WERI-Rb-1 (cell line): ENCODE measurements at regions not wholly inside any gene's neighbourhood (a gene's known extent, or its start where the extent isn't known, plus 50 kb on each side); places are given as distances from the start of the nearest gene placed in this dataset.

Source experiments
- DNase-seq: peaks from one replicate; pipeline ENCODE4 v3.0.0-alpha.2; 2020
- H3K27ac ChIP-seq: fragments of 250-450 bp; sonication (Bioruptor Pico); 2 replicates; pipeline ENCODE4 v1.5.1; 2020; ENCODE audit warnings: mild to moderate bottlenecking, moderate library complexity
- H3K27me3 ChIP-seq: fragments of 250-450 bp; sonication (Bioruptor Pico); 2 replicates; pipeline ENCODE4 v1.5.1; 2021; ENCODE audit warnings: mild to moderate bottlenecking, low read depth, moderate library complexity; ENCODE audit not compliant: insufficient read depth, severe bottlenecking
- H3K36me3 ChIP-seq: fragments of 250-450 bp; sonication (Bioruptor Pico); 2 replicates; pipeline ENCODE4 v1.5.1; 2020; ENCODE audit warnings: mild to moderate bottlenecking, moderate library complexity
- H3K4me3 ChIP-seq: 2 replicates; pipeline ENCODE4 v1.5.1; 2011; ENCODE audit warnings: low read depth, mild to moderate bottlenecking, control low read depth, low read length
- H3K9me3 ChIP-seq: fragments of 250-450 bp; sonication (Bioruptor Pico); 2 replicates; pipeline ENCODE4 v1.5.1; 2021; ENCODE audit warnings: mild to moderate bottlenecking, moderate library complexity; ENCODE audit not compliant: severe bottlenecking
- TF ChIP-seq, protein P1 (sequence below): IDR thresholded peaks from 2 replicates; pipeline ENCODE4 v1.5.1; 2011; ENCODE audit warnings: low read depth, mild to moderate bottlenecking, control low read depth, inconsistent platforms, low read length

DNA sequence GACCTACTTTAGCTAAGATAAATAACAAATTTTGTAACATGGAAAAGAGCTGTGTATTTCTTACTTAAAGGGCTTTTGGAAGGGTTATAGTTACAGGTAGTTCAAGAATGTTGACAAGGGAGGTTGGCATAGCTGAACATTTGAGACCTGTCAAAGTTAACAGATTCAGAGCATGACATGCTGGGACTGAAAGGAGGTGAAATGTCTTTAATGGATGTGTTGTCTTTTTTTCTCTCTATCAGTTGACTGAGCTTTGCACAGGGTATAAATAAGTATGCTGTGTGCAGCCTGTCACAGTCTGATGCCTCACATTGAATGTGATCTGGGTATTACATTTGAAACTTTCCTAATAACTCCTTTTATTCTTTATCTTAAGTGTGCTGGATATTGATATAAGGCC, 411.9 kb upstream of the ZP4 start:
- Histone ChIP-seq H3K9me3 (peaks cover 4% of the 10 kb centered on the region), H3K27me3 (no peaks in the 10 kb centered on the region), H3K4me3 (no peak overlapping the region), H3K27ac (no peak overlapping the region), H3K36me3 (no peaks in the 10 kb centered on the region)
- TF ChIP-seq, protein P1, sequence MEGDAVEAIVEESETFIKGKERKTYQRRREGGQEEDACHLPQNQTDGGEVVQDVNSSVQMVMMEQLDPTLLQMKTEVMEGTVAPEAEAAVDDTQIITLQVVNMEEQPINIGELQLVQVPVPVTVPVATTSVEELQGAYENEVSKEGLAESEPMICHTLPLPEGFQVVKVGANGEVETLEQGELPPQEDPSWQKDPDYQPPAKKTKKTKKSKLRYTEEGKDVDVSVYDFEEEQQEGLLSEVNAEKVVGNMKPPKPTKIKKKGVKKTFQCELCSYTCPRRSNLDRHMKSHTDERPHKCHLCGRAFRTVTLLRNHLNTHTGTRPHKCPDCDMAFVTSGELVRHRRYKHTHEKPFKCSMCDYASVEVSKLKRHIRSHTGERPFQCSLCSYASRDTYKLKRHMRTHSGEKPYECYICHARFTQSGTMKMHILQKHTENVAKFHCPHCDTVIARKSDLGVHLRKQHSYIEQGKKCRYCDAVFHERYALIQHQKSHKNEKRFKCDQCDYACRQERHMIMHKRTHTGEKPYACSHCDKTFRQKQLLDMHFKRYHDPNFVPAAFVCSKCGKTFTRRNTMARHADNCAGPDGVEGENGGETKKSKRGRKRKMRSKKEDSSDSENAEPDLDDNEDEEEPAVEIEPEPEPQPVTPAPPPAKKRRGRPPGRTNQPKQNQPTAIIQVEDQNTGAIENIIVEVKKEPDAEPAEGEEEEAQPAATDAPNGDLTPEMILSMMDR, result no peak
- no peak for DNase-seq

DNA sequence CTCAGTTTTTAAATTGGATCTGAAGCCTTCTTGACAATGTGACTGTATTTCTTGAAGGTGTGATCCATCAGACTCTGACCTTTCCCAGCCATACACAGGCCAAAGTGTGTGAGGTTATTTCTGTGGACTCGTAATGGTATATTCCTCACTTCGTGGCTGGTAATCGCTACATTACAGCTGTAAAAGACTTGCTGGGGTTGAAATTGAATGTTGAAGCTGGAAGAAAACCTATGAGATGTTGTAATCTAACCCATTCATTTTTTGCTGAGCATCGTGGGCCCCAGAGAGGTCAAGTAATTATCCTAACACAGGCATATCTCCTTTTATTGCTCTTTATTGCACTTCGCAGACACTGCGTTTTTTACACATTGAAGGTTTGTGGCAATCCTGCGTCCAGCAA, 405.6 kb upstream of the ZP4 start:
- DNase-seq, result no peak
- H3K36me3 ChIP-seq, result no peaks in the 10 kb centered on the region
- no peak overlapping the region for H3K4me3 ChIP-seq
- no peaks in the 10 kb centered on the region for H3K27me3 ChIP-seq
- H3K27ac ChIP-seq, result no peak overlapping the region
- TF ChIP-seq, protein P1, result no peak
- peaks cover 5% of the 10 kb centered on the region for H3K9me3 ChIP-seq

- no peak overlapping the region for H3K27ac ChIP-seq
Measured at GRCh38 chr1:238293075-238293474, 402.4 kb upstream of the ZP4 start.

GRCh38 chr1:238281418-238281817, 390.7 kb upstream of the ZP4 start:
- Histone ChIP-seq H3K27ac (no peak overlapping the region), H3K36me3 (no peaks in the 10 kb centered on the region), H3K4me3 (no peak overlapping the region), H3K27me3 (no peaks in the 10 kb centered on the region), H3K9me3 (no peaks in the 10 kb centered on the region)
- TF ChIP-seq, protein P1, result no peak
- no peak for DNase-seq

More at GRCh38 chr1:238293075-238293474, 402.4 kb upstream of the ZP4 start:
- Histone ChIP-seq H3K4me3 (no peak overlapping the region), H3K9me3 (peaks cover 5% of the 10 kb centered on the region), H3K36me3 (no peaks in the 10 kb centered on the region), H3K27me3 (no peaks in the 10 kb centered on the region)
- TF ChIP-seq, protein P1, result no peak
- DNase-seq, result no peak

DNA sequence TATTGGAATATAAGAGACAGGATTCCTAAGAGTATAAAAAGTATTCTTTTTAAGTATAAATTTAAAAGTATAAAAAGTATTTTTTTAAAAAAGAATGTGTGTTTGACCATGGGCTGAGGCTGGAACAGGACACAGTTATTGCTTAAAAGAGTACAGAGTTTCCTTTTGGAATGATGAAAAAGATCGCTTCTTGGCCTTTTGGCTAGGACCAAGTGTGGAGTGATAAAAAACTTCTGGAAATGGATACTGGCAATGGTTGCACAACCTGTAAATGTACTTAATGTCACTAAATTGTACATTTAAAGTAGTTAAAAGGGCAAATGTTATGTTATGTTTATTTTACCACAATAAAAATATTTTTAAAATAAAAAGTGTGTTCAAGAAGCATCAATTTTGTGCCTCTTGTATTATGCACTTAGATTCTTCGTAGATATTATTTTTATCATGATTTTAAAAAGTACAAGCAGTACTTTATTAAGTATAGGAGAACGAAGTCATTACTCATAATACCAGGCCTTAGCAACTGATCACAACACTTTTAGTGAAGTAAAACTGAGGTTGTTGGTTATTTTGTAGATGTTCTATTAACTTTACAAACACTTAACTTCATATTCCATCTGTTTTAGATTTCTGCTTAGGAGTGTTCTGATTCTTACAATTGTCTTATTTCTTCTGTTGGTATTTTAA, 389.1 kb upstream of the ZP4 start:
- Histone ChIP-seq H3K27me3 (no peaks in the 10 kb centered on the region), H3K9me3 (peaks cover 3% of the 10 kb centered on the region), H3K4me3 (no peak overlapping the region), H3K27ac (no peak overlapping the region), H3K36me3 (no peaks in the 10 kb centered on the region)
- TF ChIP-seq, protein P1, result no peak
- no peak for DNase-seq

DNA sequence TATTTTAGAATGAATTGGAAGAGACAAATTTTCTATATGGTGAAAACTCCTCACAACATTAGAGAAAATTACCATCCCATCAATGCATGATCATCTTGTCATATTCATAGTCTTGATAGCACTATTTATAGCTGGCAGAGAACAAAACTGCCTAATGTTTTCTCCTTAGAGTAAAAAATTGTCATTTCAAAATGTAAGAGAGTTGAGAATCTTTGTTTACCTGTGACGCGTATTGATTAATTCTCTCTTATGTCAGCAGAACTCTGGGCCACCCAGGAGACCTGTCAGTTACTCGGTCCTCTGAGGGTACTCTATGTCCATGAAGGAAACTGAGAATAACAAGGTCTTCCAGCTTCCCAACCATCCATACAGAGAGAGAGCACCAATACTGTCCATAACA, 381.4 kb upstream of the ZP4 start:
- Histone ChIP-seq H3K27me3 (no peaks in the 10 kb centered on the region), H3K36me3 (no peaks in the 10 kb centered on the region), H3K9me3 (peaks cover 3% of the 10 kb centered on the region), H3K27ac (no peak overlapping the region), H3K4me3 (no peak overlapping the region)
- DNase-seq, result no peak
- TF ChIP-seq, protein P1, result no peak
